Lower lobe of right lung (tissue), 2 donors: ENCODE measurements at regions not wholly inside any gene's neighbourhood (a gene's known extent, or its start where the extent isn't known, plus 50 kb on each side); places are given as distances from the start of the nearest gene placed in this dataset.

Experiments
- ATAC-seq, 2 donors: fragments of 200-7000 bp; cut with Tn5 transposase; one replicate each; pipeline ENCODE4 v1.9.1; 2020 to 2022; ENCODE audit warnings: mild to moderate bottlenecking in 2 of 2, moderate library complexity in 2 of 2
- DNase-seq: peaks from one replicate; pipeline ENCODE4 v3.0.0-alpha.2; 2020
- H3K27ac ChIP-seq: fragments of 200-600 bp; one replicate; pipeline ENCODE4 v1.8.0; 2022
- H3K27me3 ChIP-seq: fragments of 200-600 bp; one replicate; pipeline ENCODE4 v1.8.0; 2022; ENCODE audit warnings: low read depth
- H3K36me3 ChIP-seq: fragments of 200-600 bp; one replicate; pipeline ENCODE4 v1.8.0; 2022; ENCODE audit warnings: mild to moderate bottlenecking
- H3K4me1 ChIP-seq: fragments of 200-600 bp; one replicate; pipeline ENCODE4 v1.8.0; 2022
- H3K4me3 ChIP-seq: fragments of 200-600 bp; one replicate; pipeline ENCODE4 v1.8.0; 2022; ENCODE audit warnings: mild to moderate bottlenecking
- H3K9me3 ChIP-seq: fragments of 200-600 bp; one replicate; pipeline ENCODE4 v1.8.0; 2022
- CTCF ChIP-seq: fragments of 200-600 bp; IDR thresholded peaks from one replicate; pipeline ENCODE4 v1.8.0; 2022; ENCODE audit warnings: antibody characterized with exemption, mild to moderate bottlenecking
- intact Hi-C: fragments of 100-400 bp; cut with DNase I; formaldehyde crosslinking; loops from one replicate; pipeline ENCODE4 v1.11.0; 2022
- donor health status: DM: no; HTN: yes; CAD: no; lungs with severe emphysema.

- ATAC-seq (no peak), DNase-seq (no peak)
- Histone ChIP-seq H3K4me1 (peaks cover 22% of the 10 kb centered on the region), H3K36me3 (no peaks in the 10 kb centered on the region), H3K9me3 (no peaks in the 10 kb centered on the region), H3K27ac (no peak overlapping the region), H3K27me3 (no peaks in the 10 kb centered on the region), H3K4me3 (no peak overlapping the region)
- intact Hi-C loops: no loop called here
- no peak for TF ChIP-seq CTCF
These were observed 89.2 kb upstream of the RAPGEF2 start for GRCh38 chr4:159013692-159014091.

- TF ChIP-seq CTCF: no peak
- Histone ChIP-seq H3K9me3 (no peaks in the 10 kb centered on the region), H3K4me1 (peaks cover 13% of the 10 kb centered on the region), H3K27ac (no peak overlapping the region), H3K36me3 (no peaks in the 10 kb centered on the region), H3K27me3 (no peaks in the 10 kb centered on the region), H3K4me3 (no peak overlapping the region)
- intact Hi-C loops: no loop called here
- ATAC-seq (no peak), DNase-seq (no peak)
These were observed 88.0 kb upstream of the RAPGEF2 start for GRCh38 chr4:159014859-159015258.

GRCh38 chr4:159015841-159016240 lies 87.0 kb upstream of the RAPGEF2 start:
- no peak overlapping the region for H3K4me3 ChIP-seq
- DNase-seq (no peak), ATAC-seq (no peak)
- no peak overlapping the region for H3K27ac ChIP-seq
- H3K27me3 ChIP-seq: no peaks in the 10 kb centered on the region
- H3K4me1 ChIP-seq: peaks cover 4% of the 10 kb centered on the region
- no peak for TF ChIP-seq CTCF
- H3K9me3 ChIP-seq: no peaks in the 10 kb centered on the region
- intact Hi-C loops: no loop called here
- no peaks in the 10 kb centered on the region for H3K36me3 ChIP-seq

- no peak for TF ChIP-seq CTCF
- Histone ChIP-seq H3K36me3 (no peaks in the 10 kb centered on the region), H3K9me3 (no peaks in the 10 kb centered on the region), H3K4me1 (no peaks in the 10 kb centered on the region), H3K4me3 (no peak overlapping the region), H3K27me3 (no peaks in the 10 kb centered on the region), H3K27ac (no peak overlapping the region)
- ATAC-seq (no peak), DNase-seq (no peak)
- intact Hi-C loops: no loop called here
These were observed 86.3 kb upstream of the RAPGEF2 start for GRCh38 chr4:159016593-159017024.

- TF ChIP-seq CTCF: no peak
- intact Hi-C loops: no loop called here
- Histone ChIP-seq H3K4me3 (no peak overlapping the region), H3K36me3 (no peaks in the 10 kb centered on the region), H3K27me3 (no peaks in the 10 kb centered on the region), H3K4me1 (no peaks in the 10 kb centered on the region), H3K9me3 (no peaks in the 10 kb centered on the region), H3K27ac (no peak overlapping the region)
- no peak for DNase-seq
- no peak for ATAC-seq
These were observed 85.4 kb upstream of the RAPGEF2 start for GRCh38 chr4:159017323-159018026.
